Panc1 (cell line): ENCODE measurements at regions not wholly inside any gene's neighbourhood (a gene's known extent, or its start where the extent isn't known, plus 50 kb on each side); places are given as distances from the start of the nearest gene placed in this dataset.

Experiments
- ATAC-seq: fragments of 200-7000 bp; cut with Tn5 transposase; 2 replicates; pipeline ENCODE4 v1.9.1; 2020; ENCODE audit warnings: mild to moderate bottlenecking, moderate library complexity
- BruUV-seq: library from RNA; stranded (reverse); fragments of 400-500 nt; replicated peaks from 2 replicates; lab custom pipeline; 2021; lab: Mats Ljungman, UMichigan
- CTCF ChIA-PET: fragments of 300-600 bp; sonication (Branson Sonifier 250); formaldehyde crosslinking; loops from one replicate; lab custom pipeline; 2022; ENCODE audit warnings: antibody characterized with exemption; lab: Charles Lee
- POLR2A ChIA-PET: fragments of 300-600 bp; sonication (Branson Sonifier 250); formaldehyde crosslinking; loops from one replicate; lab custom pipeline; 2022; ENCODE audit warnings: antibody characterized with exemption; lab: Charles Lee
- DNase-seq: peaks from one replicate; pipeline ENCODE4 v3.0.0-alpha.2; 2010; ENCODE audit warnings: low read depth, low spot score
- H3K27ac ChIP-seq: 2 replicates; pipeline ENCODE4 v1.5.1; 2011; ENCODE audit warnings: mild to moderate bottlenecking, low read length, inconsistent platforms
- H3K27me3 ChIP-seq: fragments of 200-500 bp; sonication (Bioruptor generic); 2 replicates; pipeline ENCODE4 v1.6.0; 2014; ENCODE audit warnings: low read length, inconsistent platforms; ENCODE audit not compliant: control insufficient read depth, insufficient read depth
- H3K36me3 ChIP-seq: fragments of 200-500 bp; sonication (Bioruptor generic); 2 replicates; pipeline ENCODE4 v1.5.1; 2014; ENCODE audit warnings: inconsistent platforms, mild to moderate bottlenecking, low read length, moderate library complexity; ENCODE audit not compliant: control insufficient read depth, insufficient read depth
- H3K4me1 ChIP-seq: 2 replicates; pipeline ENCODE4 v1.5.1; 2011; ENCODE audit warnings: inconsistent platforms, mild to moderate bottlenecking, low read length, moderate library complexity; ENCODE audit not compliant: control insufficient read depth, insufficient read depth
- H3K4me3 ChIP-seq, 2 experiments: 2 replicates each; pipeline ENCODE4 v1.5.1; 2011 to 2012; ENCODE audit warnings: low read depth in 2 of 2, low read length in 2 of 2, mild to moderate bottlenecking in 2 of 2, inconsistent platforms in 1 of 2, moderate library complexity in 1 of 2
- H3K9me3 ChIP-seq: fragments of 200-500 bp; sonication (Bioruptor generic); 2 replicates; pipeline ENCODE4 v1.5.1; 2014; ENCODE audit warnings: low read depth, mild to moderate bottlenecking, inconsistent platforms, low read length, moderate library complexity; ENCODE audit not compliant: control insufficient read depth, insufficient read depth
- CTCF ChIP-seq: fragments of 450-650 bp; IDR thresholded peaks from 2 replicates; pipeline ENCODE4 v1.5.1; 2017; ENCODE audit warnings: mild to moderate bottlenecking
- POLR2AphosphoS5 ChIP-seq: IDR thresholded peaks from 2 replicates; pipeline ENCODE4 v1.6.1; 2012; ENCODE audit warnings: mild to moderate bottlenecking, low read depth, low read length, moderate library complexity
- SIN3A ChIP-seq: IDR thresholded peaks from 2 replicates; pipeline ENCODE4 v1.6.1; 2012; ENCODE audit warnings: low read depth, mild to moderate bottlenecking, low read length, moderate library complexity, borderline replicate concordance; ENCODE audit not compliant: insufficient read depth
- TCF7L2 ChIP-seq: IDR thresholded peaks from 2 replicates; pipeline ENCODE4 v1.6.1; 2011; ENCODE audit warnings: mild to moderate bottlenecking, low read depth, low read length, inconsistent platforms
- in situ Hi-C: cut with HindIII; loops from 2 replicates; pipeline ENCODE4 v1.10.0; 2016; ENCODE audit warnings: low sequenced_read_pairs, low pct_unique_long_range_greater_than_20kb
- intact Hi-C: fragments of 100-400 bp; cut with micrococcal nuclease; formaldehyde crosslinking; loops from one replicate; pipeline ENCODE4 v1.10.0; 2022; ENCODE audit not compliant: unreplicated experiment
- TF ChIP-seq, protein P1 (sequence below), 2 experiments: IDR thresholded peaks; 2 replicates each; pipeline ENCODE4 v1.6.1; 2011 to 2012; ENCODE audit warnings: low read depth in 2 of 2, control low read depth in 1 of 2, low read length in 1 of 2, mild to moderate bottlenecking in 1 of 2, moderate library complexity in 1 of 2; ENCODE audit not compliant: insufficient read depth in 1 of 2

DNA sequence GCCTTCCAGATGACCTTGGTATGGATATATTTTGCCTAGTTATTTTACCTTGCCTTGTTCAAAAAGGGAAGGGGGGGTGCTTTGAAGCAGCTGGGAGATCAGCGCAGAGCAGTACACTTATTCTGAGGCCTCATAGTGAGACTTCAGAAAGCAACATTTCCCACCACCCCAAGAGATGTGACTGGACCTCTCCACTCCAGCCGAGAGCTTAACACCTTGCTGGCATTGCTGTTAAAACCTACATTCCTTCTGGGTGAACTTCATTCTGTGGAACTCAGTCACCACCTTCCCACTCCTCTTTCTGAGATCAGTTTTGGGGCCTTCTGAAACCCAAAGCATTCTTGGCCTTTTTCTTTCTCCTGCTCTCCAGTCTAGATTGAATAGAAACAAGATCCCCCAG, 148.7 kb downstream of the BARHL2 start:
- ATAC-seq (no peak), DNase-seq (no peak)
- POLR2A ChIA-PET, result no interaction called here
- no peak for TF ChIP-seq TCF7L2
- intact Hi-C loops, result no loop called here
- H3K27me3 ChIP-seq, result 0 out of 2 replicates have a peak, but pooled peaks cover 2% of the 10 kb centered on the region
- in situ Hi-C loops, result no loop called here
- H3K4me1 ChIP-seq, result no peaks in the 10 kb centered on the region
- no peaks in the 10 kb centered on the region for H3K36me3 ChIP-seq
- no TSS peak for BruUV-seq
- H3K9me3 ChIP-seq, result no peaks in the 10 kb centered on the region
- no peak overlapping the region for H3K4me3 ChIP-seq
- CTCF ChIA-PET, result interaction anchor here (0.6 kb wide), 1 partner anchor 593 kb away, joined by 3 read pairs; no protein-coding TSS in a partner anchor
- no peak overlapping the region for H3K27ac ChIP-seq

DNA sequence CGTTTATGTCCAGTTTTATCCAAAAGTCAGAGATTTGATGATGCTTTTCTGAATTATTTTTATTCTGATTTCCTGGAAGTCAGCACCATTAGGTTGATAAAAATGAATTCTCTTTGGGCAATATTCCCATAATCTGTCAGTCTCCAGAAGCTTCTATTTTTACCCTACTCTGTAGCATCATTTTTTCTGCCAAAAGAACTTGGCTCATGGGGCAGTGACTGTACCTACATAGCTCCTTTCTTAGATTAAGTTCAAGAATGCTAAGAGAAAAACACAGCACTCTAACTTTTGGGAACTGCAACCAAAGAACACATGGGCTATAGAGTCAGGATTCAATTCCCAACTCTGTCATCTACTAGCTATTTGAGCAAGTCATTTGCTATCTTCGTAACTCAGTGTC, 152.9 kb downstream of the BARHL2 start:
- H3K36me3 ChIP-seq, result no peaks in the 10 kb centered on the region
- H3K4me1 ChIP-seq, result no peaks in the 10 kb centered on the region
- in situ Hi-C loops, result no loop called here
- DNase-seq (no peak), ATAC-seq (no peak)
- intact Hi-C loops, result no loop called here
- peaks cover 6% of the 10 kb centered on the region; the same call in 1 of the 2 replicates for H3K27me3 ChIP-seq
- POLR2A ChIA-PET, result no interaction called here
- CTCF ChIA-PET, result no interaction called here
- H3K9me3 ChIP-seq, result no peaks in the 10 kb centered on the region
- TF ChIP-seq SIN3A, result no peak
- TF ChIP-seq, protein P1, sequence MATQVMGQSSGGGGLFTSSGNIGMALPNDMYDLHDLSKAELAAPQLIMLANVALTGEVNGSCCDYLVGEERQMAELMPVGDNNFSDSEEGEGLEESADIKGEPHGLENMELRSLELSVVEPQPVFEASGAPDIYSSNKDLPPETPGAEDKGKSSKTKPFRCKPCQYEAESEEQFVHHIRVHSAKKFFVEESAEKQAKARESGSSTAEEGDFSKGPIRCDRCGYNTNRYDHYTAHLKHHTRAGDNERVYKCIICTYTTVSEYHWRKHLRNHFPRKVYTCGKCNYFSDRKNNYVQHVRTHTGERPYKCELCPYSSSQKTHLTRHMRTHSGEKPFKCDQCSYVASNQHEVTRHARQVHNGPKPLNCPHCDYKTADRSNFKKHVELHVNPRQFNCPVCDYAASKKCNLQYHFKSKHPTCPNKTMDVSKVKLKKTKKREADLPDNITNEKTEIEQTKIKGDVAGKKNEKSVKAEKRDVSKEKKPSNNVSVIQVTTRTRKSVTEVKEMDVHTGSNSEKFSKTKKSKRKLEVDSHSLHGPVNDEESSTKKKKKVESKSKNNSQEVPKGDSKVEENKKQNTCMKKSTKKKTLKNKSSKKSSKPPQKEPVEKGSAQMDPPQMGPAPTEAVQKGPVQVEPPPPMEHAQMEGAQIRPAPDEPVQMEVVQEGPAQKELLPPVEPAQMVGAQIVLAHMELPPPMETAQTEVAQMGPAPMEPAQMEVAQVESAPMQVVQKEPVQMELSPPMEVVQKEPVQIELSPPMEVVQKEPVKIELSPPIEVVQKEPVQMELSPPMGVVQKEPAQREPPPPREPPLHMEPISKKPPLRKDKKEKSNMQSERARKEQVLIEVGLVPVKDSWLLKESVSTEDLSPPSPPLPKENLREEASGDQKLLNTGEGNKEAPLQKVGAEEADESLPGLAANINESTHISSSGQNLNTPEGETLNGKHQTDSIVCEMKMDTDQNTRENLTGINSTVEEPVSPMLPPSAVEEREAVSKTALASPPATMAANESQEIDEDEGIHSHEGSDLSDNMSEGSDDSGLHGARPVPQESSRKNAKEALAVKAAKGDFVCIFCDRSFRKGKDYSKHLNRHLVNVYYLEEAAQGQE (IDR thresholded peaks at IDR 0.05; ENCODE audit: insufficient read depth in 1 of 2, low read depth in 2 of 2, low read length in 1 of 2), result no peak
- TF ChIP-seq POLR2AphosphoS5, result no peak
- no peak for TF ChIP-seq TCF7L2
- TF ChIP-seq CTCF, result no peak
- H3K27ac ChIP-seq, result no peak overlapping the region
- H3K4me3 ChIP-seq, result no peak overlapping the region
- BruUV-seq, result no TSS peak

DNA sequence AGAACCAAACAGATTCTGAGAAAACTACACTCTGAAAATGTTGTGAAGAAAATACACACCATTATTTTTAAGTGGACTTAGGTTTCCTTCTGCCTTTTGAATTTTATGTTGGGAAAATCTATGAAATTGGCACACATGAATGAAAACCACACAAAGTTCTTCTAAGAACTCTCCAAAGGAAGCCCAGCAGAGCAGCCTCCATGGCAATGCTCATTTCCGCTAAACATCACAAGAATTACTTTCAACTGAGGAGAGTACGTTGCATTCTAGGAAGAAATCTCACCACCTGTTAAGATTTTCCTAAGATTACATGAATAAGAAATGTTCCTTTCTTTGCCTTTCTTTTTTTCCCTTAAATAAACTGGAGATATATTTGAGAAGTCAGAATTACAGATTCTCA, 154.2 kb downstream of the BARHL2 start:
- CTCF ChIA-PET, result no interaction called here
- POLR2A ChIA-PET, result no interaction called here

More for the DNA sequence above, 154.2 kb downstream of the BARHL2 start:
- TF ChIP-seq SIN3A, result no peak
- no peak for TF ChIP-seq TCF7L2
- TF ChIP-seq, protein P1 (IDR thresholded peaks at IDR 0.05; ENCODE audit: insufficient read depth in 1 of 2, low read depth in 2 of 2, low read length in 1 of 2), result no peak
- no peak for TF ChIP-seq POLR2AphosphoS5
- no peak for TF ChIP-seq CTCF
- Histone ChIP-seq H3K36me3 (no peaks in the 10 kb centered on the region), H3K27ac (no peak overlapping the region), H3K4me3 (no peak overlapping the region), H3K27me3 (peaks cover 6% of the 10 kb centered on the region; the same call in 1 of the 2 replicates), H3K9me3 (no peaks in the 10 kb centered on the region), H3K4me1 (no peaks in the 10 kb centered on the region)
- intact Hi-C loops (no loop called here), in situ Hi-C loops (no loop called here)
- BruUV-seq, result no TSS peak
- DNase-seq (no peak), ATAC-seq (no peak)
